Stomach (tissue), 8 donors: ENCODE measurements at regions not wholly inside any gene's neighbourhood (a gene's known extent, or its start where the extent isn't known, plus 50 kb on each side); places are given as distances from the start of the nearest gene placed in this dataset.

Source experiments
- DNase-seq, 2 donors: peaks; one replicate each; pipeline versions ENCODE4 v3.0.0 to v3.0.0-alpha.2; 2013 to 2019
- H3K27ac ChIP-seq, 5 donors: fragments of 200-600 bp in 4 of 5; sonication (generic) in 4 of 5; one replicate each; pipeline ENCODE4 v1.5.1; 2013 to 2019; ENCODE audit warnings: mild to moderate bottlenecking in 1 of 5, moderate library complexity in 1 of 5
- H3K27me3 ChIP-seq, 3 donors: fragments of 200-600 bp; sonication (generic); one replicate each; pipeline ENCODE4 v1.5.1; 2017 to 2019; ENCODE audit warnings: mixed run types in 1 of 3
- H3K36me3 ChIP-seq, 4 donors: fragments of 200-600 bp; sonication (generic); 1 replicate in 3 of 4; 2 replicates in 1 of 4; pipeline ENCODE4 v1.5.1; 2016 to 2019
- H3K4me1 ChIP-seq, 4 donors: fragments of 200-600 bp; sonication (generic); one replicate each; pipeline ENCODE4 v1.5.1; 2016 to 2019
- H3K4me3 ChIP-seq, 4 donors: fragments of 200-600 bp; sonication (generic) in 3 of 4; one replicate each; pipeline ENCODE4 v1.5.1; 2016 to 2019; ENCODE audit warnings: mild to moderate bottlenecking in 1 of 4
- H3K9me3 ChIP-seq, 4 donors: fragments of 200-600 bp; sonication (generic); one replicate each; pipeline ENCODE4 v1.5.1; 2016 to 2019
- CTCF ChIP-seq, 7 experiments: fragments of 450-650 bp in 4 of 7; fragments of 200-600 bp in 3 of 7; sonication (generic) in 3 of 7; IDR thresholded peaks; one replicate each; pipeline ENCODE4 v1.5.1; 2016 to 2019; ENCODE audit warnings: antibody characterized with exemption in 7 of 7, control low read depth in 2 of 7, mild to moderate bottlenecking in 1 of 7
- EP300 ChIP-seq: sonication (generic); formaldehyde crosslinking; IDR thresholded peaks from one replicate; pipeline ENCODE4 v1.6.1; 2017; ENCODE audit warnings: antibody characterized with exemption
- POLR2A ChIP-seq, 4 donors: fragments of 450-650 bp; IDR thresholded peaks; one replicate each; pipeline ENCODE4 v1.6.1; 2016; ENCODE audit warnings: antibody characterized with exemption in 4 of 4, control low read depth in 2 of 4, mild to moderate bottlenecking in 1 of 4, moderate library complexity in 1 of 4
- POLR2AphosphoS5 ChIP-seq, 3 donors: sonication (generic); formaldehyde crosslinking; IDR thresholded peaks; one replicate each; pipeline ENCODE4 v1.6.1; 2016; ENCODE audit warnings: antibody characterized with exemption in 3 of 3
- WGBS, 5 donors: extraction: QIAGEN DNeasy Blood & Tissue Kit in 3 of 5; methylation state at CpG; one replicate each; pipeline versions ENCODE4 v1.1.5 to v1.1.7; 2013 to 2018; 5-methylcytosine and 5-hydroxymethylcytosine counted together
- intact Hi-C: fragments of 100-400 bp; cut with DNase I; formaldehyde crosslinking; loops from one replicate; pipeline ENCODE4 v1.15.1; 2023; ENCODE audit warnings: low total_unique reads
- donor health status: healthy with polysubstance abuse.
- donor health status: Bipolar disorder and iron deficiency.
- donor health status: healthy.

DNA sequence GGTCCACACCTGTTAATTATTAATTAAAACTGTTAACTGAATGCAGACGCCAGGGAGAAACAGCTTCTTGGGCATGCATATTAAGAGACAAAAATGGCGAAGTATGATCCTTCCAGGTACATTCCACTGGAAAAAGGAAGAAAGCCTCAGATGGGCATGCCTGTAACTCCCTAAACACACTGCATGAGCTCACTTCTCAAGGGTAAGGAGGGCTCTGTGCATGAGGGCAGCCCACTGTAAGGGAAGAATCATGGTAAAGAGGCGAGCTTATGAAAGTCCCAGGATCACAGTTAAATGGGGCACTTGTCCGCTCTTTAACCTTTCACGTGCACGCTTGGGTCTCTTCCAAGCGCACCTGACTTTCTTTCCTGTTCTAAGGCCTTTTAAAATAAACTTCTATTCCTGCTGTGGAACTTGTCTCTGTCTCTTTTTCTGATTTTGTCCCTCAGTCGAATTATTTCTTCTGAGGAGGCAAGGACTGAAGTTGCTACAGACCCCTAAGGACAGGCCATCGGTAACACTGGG is 321.7 kb downstream of the PPP1R2C start:
- Histone ChIP-seq H3K27me3 (no peaks in the 10 kb centered on the region), H3K36me3 (no peaks in the 10 kb centered on the region), H3K4me3 (no peak overlapping the region), H3K9me3 (no peaks in the 10 kb centered on the region), H3K27ac (no peak overlapping the region), H3K4me1 (peaks cover 0 to 6% (median 0%) of the 10 kb centered on the region in 4 donors)
- TF ChIP-seq EP300 (no peak), POLR2AphosphoS5 (IDR thresholded peaks at IDR 0.05) (no peak), CTCF (IDR thresholded peaks at IDR 0.05) (no peak), POLR2A (IDR thresholded peaks at IDR 0.05) (no peak)
- intact Hi-C loops, result no loop called here
- no peak for DNase-seq
- WGBS, 5 donors, result 73 to 80% (median 78%) methylated on average over 9 of the region's 9 CpGs

GRCh38 chrX:42450228-42450627 is 327.7 kb downstream of the PPP1R2C start:
- no peak for TF ChIP-seq CTCF (IDR thresholded peaks at IDR 0.05)
- no peak for TF ChIP-seq POLR2AphosphoS5 (IDR thresholded peaks at IDR 0.05)
- TF ChIP-seq EP300, result no peak
- TF ChIP-seq POLR2A (IDR thresholded peaks at IDR 0.05), result no peak
- DNase-seq, result no peak
- Histone ChIP-seq H3K9me3 (peaks cover 0 to 8% (median 1%) of the 10 kb centered on the region in 4 donors), H3K36me3 (no peaks in the 10 kb centered on the region), H3K4me3 (no peak overlapping the region), H3K27ac (no peak overlapping the region), H3K4me1 (no peaks in the 10 kb centered on the region), H3K27me3 (no peaks in the 10 kb centered on the region)
- intact Hi-C loops, result no loop called here

DNA sequence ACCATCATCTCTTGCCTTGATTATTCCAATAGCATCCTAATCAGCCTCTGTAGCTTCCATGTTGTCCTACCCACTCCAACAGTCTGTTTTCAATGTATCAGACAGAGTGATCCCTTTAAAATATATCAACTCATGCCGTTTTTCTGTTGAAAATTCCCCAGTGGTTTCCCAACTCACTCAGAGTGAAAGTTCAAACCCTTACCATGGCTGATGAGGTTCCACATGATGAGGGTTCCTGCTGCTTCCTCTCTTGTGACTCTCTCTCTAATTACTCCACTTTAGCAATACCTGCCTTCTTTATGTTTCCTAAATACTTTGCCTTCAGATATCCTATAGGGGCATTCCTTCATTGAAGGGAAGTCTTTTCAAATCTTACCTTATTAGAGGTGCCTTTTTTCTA is 334.7 kb downstream of the PPP1R2C start:
- H3K27me3 ChIP-seq, result no peaks in the 10 kb centered on the region
- H3K4me3 ChIP-seq, result no peak overlapping the region
- TF ChIP-seq CTCF (IDR thresholded peaks at IDR 0.05) (no peak), POLR2A (IDR thresholded peaks at IDR 0.05) (no peak), POLR2AphosphoS5 (IDR thresholded peaks at IDR 0.05) (no peak), EP300 (no peak)
- no peaks in the 10 kb centered on the region for H3K4me1 ChIP-seq
- H3K9me3 ChIP-seq, result peaks cover 0 to 13% (median 5%) of the 10 kb centered on the region in 4 donors
- H3K27ac ChIP-seq, result no peak overlapping the region
- 38 to 80% (median 58%) methylated on average over 1 of the region's 1 CpG for WGBS, 5 donors
- intact Hi-C loops, result no loop called here
- no peaks in the 10 kb centered on the region for H3K36me3 ChIP-seq
- DNase-seq, result no peak

DNA sequence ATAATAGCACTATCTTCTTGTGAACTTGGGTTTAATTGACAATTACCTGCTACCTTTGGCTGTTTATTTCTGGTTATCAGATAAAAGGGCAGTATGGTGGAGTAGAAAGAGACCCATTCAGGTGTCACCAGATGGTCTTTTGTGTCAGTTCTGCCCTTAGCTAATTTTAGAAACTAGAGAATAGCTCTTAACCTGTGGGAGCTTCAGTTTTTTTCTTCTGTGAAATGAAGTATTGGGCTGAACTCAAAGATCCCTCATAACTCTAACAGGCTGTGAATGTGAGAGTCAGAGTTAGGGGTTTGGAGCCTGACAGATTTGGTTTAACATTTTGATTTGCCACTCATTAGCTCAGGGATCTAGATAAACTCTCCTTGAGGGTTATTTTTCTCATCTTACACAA is 335.2 kb downstream of the PPP1R2C start:
- no peaks in the 10 kb centered on the region for H3K36me3 ChIP-seq
- no peak overlapping the region for H3K4me3 ChIP-seq
- TF ChIP-seq EP300, result no peak
- TF ChIP-seq POLR2AphosphoS5 (IDR thresholded peaks at IDR 0.05), result no peak
- no peak for TF ChIP-seq CTCF (IDR thresholded peaks at IDR 0.05)
- intact Hi-C loops, result no loop called here
- no peak for DNase-seq
- no peak overlapping the region for H3K27ac ChIP-seq
- H3K27me3 ChIP-seq, result no peaks in the 10 kb centered on the region
- peaks cover 0 to 13% (median 5%) of the 10 kb centered on the region in 4 donors for H3K9me3 ChIP-seq
- no peaks in the 10 kb centered on the region for H3K4me1 ChIP-seq
